AG04449 (cell line): ENCODE measurements at regions not wholly inside any gene's neighbourhood (a gene's known extent, or its start where the extent isn't known, plus 50 kb on each side); places are given as distances from the start of the nearest gene placed in this dataset.
A peak's percentile ranks its signal among the peaks of the same experiment; 100 is the strongest.

Experiments used
- CTCF ChIA-PET: fragments of 350-600 bp; formaldehyde crosslinking; extraction: SDS; loops from one replicate; lab custom pipeline; 2021; ENCODE audit warnings: antibody characterized with exemption; lab: Yijun Ruan, JAX
- POLR2A ChIA-PET: fragments of 400-600, 350-600 bp; formaldehyde crosslinking; extraction: SDS; loops from one replicate; lab custom pipeline; 2020; ENCODE audit warnings: antibody characterized with exemption, inconsistent platforms; lab: Yijun Ruan, JAX
- DNase-seq: peaks from one replicate; pipeline ENCODE4 v3.0.0-alpha.2; 2010; ENCODE audit warnings: low read depth, low spot score
- H3K4me3 ChIP-seq: 2 replicates; pipeline ENCODE4 v1.5.1; 2011; ENCODE audit warnings: low read depth, mild to moderate bottlenecking, control low read depth, low read length
- TF ChIP-seq, protein P1 (sequence below): IDR thresholded peaks from one replicate; pipeline ENCODE4 v1.5.1; 2011; ENCODE audit warnings: mild to moderate bottlenecking, moderate library complexity, low read length, control low read depth, inconsistent platforms; ENCODE audit not compliant: insufficient read depth; ENCODE audit errors: missing control alignments

DNA sequence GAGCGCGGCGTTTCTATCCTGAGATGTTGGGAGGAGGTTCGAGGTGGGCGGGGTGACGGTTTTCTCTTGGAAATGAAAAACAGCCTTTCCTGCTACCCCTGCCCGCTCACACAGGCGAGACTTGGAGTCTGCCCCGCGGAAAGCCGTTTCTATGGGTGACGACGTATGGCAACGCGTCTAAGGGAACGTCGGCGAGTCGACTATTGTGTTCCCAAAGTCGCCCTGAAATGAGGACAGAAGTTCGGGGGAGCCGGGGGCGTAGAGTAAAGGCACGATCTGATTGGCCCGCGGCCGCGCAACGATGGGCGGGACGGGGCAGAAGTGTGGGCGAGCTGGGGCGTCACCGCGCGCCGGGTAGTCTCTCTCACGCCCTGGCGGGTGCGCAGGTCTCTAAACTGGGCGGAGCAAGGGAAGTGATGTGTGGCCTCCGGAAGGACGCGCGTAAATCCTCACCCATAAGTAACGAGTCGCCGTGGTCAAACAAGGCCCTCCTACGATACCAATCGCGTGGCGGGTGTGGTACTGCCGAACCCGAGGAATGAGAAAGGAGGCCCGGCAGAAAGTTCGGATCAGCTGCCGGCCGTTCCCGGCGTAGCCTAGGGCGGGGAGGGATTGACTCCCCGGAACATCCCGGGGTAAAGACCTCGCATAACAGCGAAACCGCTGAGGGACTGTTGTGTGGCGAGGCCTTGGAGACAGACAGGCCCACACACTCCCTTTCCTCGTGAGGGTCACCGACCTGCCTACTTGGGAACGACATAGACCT, 89.6 kb downstream of the FAM161A start:
- ChIA-PET CTCF (no interaction called here), POLR2A (interaction anchor here (0.6 to 1.0 kb wide), 5 partner anchors 12 to 377 kb away, joined by 3 read pairs; partner anchors contain the start of gene XPO1)
- peak; percentile 96 for DNase-seq
- H3K4me3 ChIP-seq: peak overlapping the region; percentile 90
- TF ChIP-seq, protein P1, sequence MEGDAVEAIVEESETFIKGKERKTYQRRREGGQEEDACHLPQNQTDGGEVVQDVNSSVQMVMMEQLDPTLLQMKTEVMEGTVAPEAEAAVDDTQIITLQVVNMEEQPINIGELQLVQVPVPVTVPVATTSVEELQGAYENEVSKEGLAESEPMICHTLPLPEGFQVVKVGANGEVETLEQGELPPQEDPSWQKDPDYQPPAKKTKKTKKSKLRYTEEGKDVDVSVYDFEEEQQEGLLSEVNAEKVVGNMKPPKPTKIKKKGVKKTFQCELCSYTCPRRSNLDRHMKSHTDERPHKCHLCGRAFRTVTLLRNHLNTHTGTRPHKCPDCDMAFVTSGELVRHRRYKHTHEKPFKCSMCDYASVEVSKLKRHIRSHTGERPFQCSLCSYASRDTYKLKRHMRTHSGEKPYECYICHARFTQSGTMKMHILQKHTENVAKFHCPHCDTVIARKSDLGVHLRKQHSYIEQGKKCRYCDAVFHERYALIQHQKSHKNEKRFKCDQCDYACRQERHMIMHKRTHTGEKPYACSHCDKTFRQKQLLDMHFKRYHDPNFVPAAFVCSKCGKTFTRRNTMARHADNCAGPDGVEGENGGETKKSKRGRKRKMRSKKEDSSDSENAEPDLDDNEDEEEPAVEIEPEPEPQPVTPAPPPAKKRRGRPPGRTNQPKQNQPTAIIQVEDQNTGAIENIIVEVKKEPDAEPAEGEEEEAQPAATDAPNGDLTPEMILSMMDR: no peak

DNA sequence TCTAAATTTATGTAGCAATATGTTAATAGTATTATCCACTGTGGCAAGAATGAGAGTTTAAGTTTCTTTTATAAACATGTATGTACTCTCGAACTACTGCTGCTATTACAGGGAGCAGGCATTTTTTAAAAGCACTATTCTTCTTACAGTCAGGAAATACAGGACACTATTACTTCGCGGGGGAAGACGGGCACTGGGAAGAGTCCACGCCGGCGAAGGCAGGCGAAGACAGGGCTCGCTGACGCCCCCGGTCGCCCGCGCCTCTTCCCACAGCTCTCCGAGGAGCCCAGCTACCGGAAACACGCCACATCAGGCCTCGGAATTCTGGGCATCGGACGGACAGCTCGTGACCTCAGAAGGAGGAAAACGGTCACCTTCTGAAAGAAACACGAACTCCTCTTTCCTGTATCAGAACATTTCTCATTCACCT, 90.2 kb downstream of the FAM161A start:
- peak overlapping the region; percentile 90 for H3K4me3 ChIP-seq
- TF ChIP-seq, protein P1: peak; percentile 38
- CTCF ChIA-PET: no interaction called here
- peak; percentile 38 for DNase-seq
- POLR2A ChIA-PET: interaction anchor here (0.6 to 1.0 kb wide), 4 partner anchors 13 to 377 kb away, joined by 3 read pairs; partner anchors contain the start of gene XPO1

DNA sequence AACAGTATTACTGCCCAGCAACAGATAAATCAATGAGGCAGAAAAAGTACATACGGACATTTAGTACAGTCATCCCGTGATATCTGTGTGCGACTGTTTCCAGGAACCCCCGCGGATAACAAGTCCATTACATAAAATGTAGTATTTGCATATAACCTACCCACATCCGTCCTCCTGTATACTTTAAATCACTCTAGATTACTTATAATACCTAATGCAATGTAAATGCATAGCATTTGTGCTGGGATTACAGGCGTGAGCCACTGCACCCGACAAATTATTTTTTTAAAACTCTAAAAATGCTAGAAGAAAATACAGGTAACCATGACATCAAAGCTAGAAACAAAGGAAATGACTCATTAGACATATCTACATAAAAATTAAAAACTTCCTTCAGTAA, 91.6 kb downstream of the FAM161A start:
- no peak for DNase-seq
- CTCF ChIA-PET: no interaction called here
- POLR2A ChIA-PET: no interaction called here
- H3K4me3 ChIP-seq: no peak overlapping the region
- TF ChIP-seq, protein P1: no peak

DNA sequence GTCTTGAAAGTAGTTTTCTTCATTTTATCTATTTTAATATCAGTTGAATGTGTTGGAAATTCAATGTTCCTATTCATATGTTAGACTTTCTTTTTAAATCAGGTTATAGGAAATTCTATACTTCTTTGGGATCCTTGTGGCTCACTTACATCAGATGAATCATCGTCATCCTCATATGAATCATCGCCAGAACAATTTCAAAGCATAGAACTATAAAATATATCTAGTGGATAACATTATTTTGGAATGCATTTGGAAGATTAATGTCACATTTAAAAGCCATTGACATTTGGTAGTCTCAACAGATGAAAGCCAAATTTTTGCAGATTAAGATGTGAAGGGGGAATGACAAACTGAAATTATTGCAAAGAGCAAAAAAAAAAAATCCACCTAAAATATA, 94.1 kb downstream of the FAM161A start:
- TF ChIP-seq, protein P1: no peak
- ChIA-PET POLR2A (no interaction called here), CTCF (no interaction called here)
- no peak overlapping the region for H3K4me3 ChIP-seq
- DNase-seq: peak; percentile 28

DNA sequence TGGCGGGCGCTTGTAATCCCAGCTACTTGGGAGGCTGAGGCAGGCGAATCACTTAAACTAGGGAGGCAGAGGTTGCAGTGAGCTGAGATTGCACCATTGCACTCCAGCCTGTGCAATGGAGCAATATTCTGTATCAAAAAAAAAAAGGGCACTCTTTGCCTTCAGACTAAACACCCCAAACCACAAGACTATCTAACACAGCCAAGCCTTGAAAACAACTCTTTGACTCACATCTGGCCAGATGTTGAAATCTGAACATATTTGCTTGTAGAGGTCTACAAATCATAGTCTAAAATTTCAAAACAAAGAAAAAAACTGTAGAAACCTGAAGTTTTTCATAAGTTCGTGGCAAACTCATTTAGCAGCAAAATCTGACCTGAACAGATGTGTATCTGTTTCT, 94.9 kb downstream of the FAM161A start:
- POLR2A ChIA-PET: no interaction called here
- TF ChIP-seq, protein P1: no peak
- no peak overlapping the region for H3K4me3 ChIP-seq
- CTCF ChIA-PET: no interaction called here
- no peak for DNase-seq

DNA sequence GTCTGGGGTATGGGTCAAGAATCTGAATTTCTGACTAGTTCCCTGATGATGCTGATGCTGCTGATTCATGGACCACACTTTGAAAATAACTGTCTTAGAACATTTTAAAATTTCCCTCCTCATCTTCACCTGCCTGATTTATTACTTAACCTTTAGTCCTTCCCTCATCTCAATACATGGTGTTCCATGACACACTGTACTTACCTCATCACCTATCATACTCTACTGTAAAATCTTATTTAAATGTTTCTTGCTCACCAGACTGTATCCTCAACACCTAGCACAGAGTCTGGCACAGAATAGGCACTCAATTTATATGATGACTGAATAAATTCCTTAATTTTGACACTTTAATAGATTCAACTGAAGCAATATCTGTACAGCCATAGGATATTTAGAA, 95.7 kb downstream of the FAM161A start:
- CTCF ChIA-PET: no interaction called here
- POLR2A ChIA-PET: no interaction called here
- TF ChIP-seq, protein P1: no peak
- H3K4me3 ChIP-seq: no peak overlapping the region
- no peak for DNase-seq
